ENCODE measurements at regions not wholly inside any gene's neighbourhood (a gene's known extent, or its start where the extent isn't known, plus 50 kb on each side); places are given as distances from the start of the nearest gene placed in this dataset.

GRCh38 chr4:33058998-33059397 is 2338.8 kb downstream of the PCDH7 start:
- Histone ChIP-seq H3K36me3 (ENCODE audit: control insufficient read depth, insufficient read depth, low read length) (no peaks in the 10 kb centered on the region), H3K27ac (ENCODE audit: low read length) (no peak overlapping the region), H3K27me3 (ENCODE audit: control insufficient read depth, insufficient read depth, low read length) (no peaks in the 10 kb centered on the region), H3K4me3 (ENCODE audit: low read depth in 2 of 2, low read length in 2 of 2) (no peak overlapping the region), H3K4me1 (ENCODE audit: control insufficient read depth, insufficient read depth, low read length) (no peaks in the 10 kb centered on the region), H3K9me3 (ENCODE audit: control insufficient read depth, insufficient read depth, low read depth, low read length) (no peaks in the 10 kb centered on the region)
- in situ Hi-C loops (cut with HindIII; ENCODE audit: low pct_unique_long_range_greater_than_20kb, low sequenced_read_pairs) = no loop called here
- ChIA-PET POLR2A (interaction anchor here (0.5 kb wide), 1 partner anchor 379 kb away, joined by 5 read pairs; no protein-coding TSS in a partner anchor), CTCF (no interaction called here)
- DNase-seq (ENCODE audit: low read depth, low spot score) = no peak
- no peak for TF ChIP-seq SIN3A (IDR thresholded peaks at IDR 0.05; ENCODE audit: borderline replicate concordance, insufficient read depth, low read depth, low read length)
- no peak for TF ChIP-seq POLR2AphosphoS5 (IDR thresholded peaks at IDR 0.05; ENCODE audit: low read depth, low read length)
- TF ChIP-seq CTCF (IDR thresholded peaks at IDR 0.05) = no peak
- no peak for TF ChIP-seq TCF7L2 (IDR thresholded peaks at IDR 0.05; ENCODE audit: low read depth, low read length)
- no peak for TF ChIP-seq REST (IDR thresholded peaks at IDR 0.05; ENCODE audit: insufficient read depth in 1 of 2, low read depth in 2 of 2, low read length in 1 of 2)
- no TSS peak for BruUV-seq (replicated peaks)
- intact Hi-C loops (cut with micrococcal nuclease; ENCODE audit: unreplicated experiment) = no loop called here
- no peak for ATAC-seq

- H3K36me3 ChIP-seq (ENCODE audit: control insufficient read depth, insufficient read depth, low read length) = no peaks in the 10 kb centered on the region
- H3K9me3 ChIP-seq (ENCODE audit: control insufficient read depth, insufficient read depth, low read depth, low read length) = no peaks in the 10 kb centered on the region
- intact Hi-C loops (cut with micrococcal nuclease; ENCODE audit: unreplicated experiment) (no loop called here), in situ Hi-C loops (cut with HindIII; ENCODE audit: low pct_unique_long_range_greater_than_20kb, low sequenced_read_pairs) (no loop called here)
- ATAC-seq = peak; percentile 83
- no peaks in the 10 kb centered on the region for H3K27me3 ChIP-seq (ENCODE audit: control insufficient read depth, insufficient read depth, low read length)
- H3K4me3 ChIP-seq (ENCODE audit: low read depth in 2 of 2, low read length in 2 of 2) = no peak overlapping the region
- no TSS peak for BruUV-seq (replicated peaks)
- DNase-seq (ENCODE audit: low read depth, low spot score) = peak; percentile 12
- H3K27ac ChIP-seq (ENCODE audit: low read length) = no peak overlapping the region
- ChIA-PET CTCF (no interaction called here), POLR2A (no interaction called here)
- TF ChIP-seq SIN3A (IDR thresholded peaks at IDR 0.05; ENCODE audit: borderline replicate concordance, insufficient read depth, low read depth, low read length) (no peak), CTCF (IDR thresholded peaks at IDR 0.05) (peak; percentile 66)
- H3K4me1 ChIP-seq (ENCODE audit: control insufficient read depth, insufficient read depth, low read length) = no peaks in the 10 kb centered on the region
Observed at GRCh38 chr4:33060674-33061542, 2340.7 kb downstream of the PCDH7 start.

All from Panc1 (cell line).